HL-60 (cell line): ENCODE measurements at regions not wholly inside any gene's neighbourhood (a gene's known extent, or its start where the extent isn't known, plus 50 kb on each side); places are given as distances from the start of the nearest gene placed in this dataset.

ENCODE experiments used
- DNase-seq, 2 experiments: peaks; one replicate each; pipeline ENCODE4 v3.0.0-alpha.2; 2010 to 2020; ENCODE audit warnings: low read depth in 1 of 2, low spot score in 1 of 2
- H3K27ac ChIP-seq: fragments of 250-450 bp; sonication (Bioruptor Pico); replicated peaks from 2 replicates; pipeline ENCODE4 v1.5.1; 2020; ENCODE audit warnings: mild to moderate bottlenecking, moderate library complexity
- H3K27me3 ChIP-seq: fragments of 250-450 bp; sonication (Bioruptor Pico); 2 replicates; pipeline ENCODE4 v1.5.1; 2021; ENCODE audit warnings: mild to moderate bottlenecking, moderate library complexity; ENCODE audit not compliant: insufficient read depth, poor library complexity, severe bottlenecking
- H3K4me3 ChIP-seq: replicated peaks from 2 replicates; pipeline ENCODE4 v1.5.1; 2011; ENCODE audit warnings: mild to moderate bottlenecking, control low read depth, low read length; ENCODE audit not compliant: insufficient read depth
- GABPA ChIP-seq: IDR thresholded peaks from 2 replicates; pipeline ENCODE4 v1.6.1; 2012; ENCODE audit warnings: low read depth
- POLR2AphosphoS5 ChIP-seq: IDR thresholded peaks from 2 replicates; pipeline ENCODE4 v1.6.1; 2012; ENCODE audit warnings: low read depth
- REST ChIP-seq: IDR thresholded peaks from 2 replicates; pipeline ENCODE4 v1.6.1; 2012; ENCODE audit warnings: low read depth; ENCODE audit not compliant: insufficient replicate concordance
- SPI1 ChIP-seq: IDR thresholded peaks from 2 replicates; pipeline ENCODE4 v1.6.1; 2012; ENCODE audit warnings: low read depth, mild to moderate bottlenecking, borderline replicate concordance
- TF ChIP-seq, protein P1 (sequence below): IDR thresholded peaks from one replicate; pipeline ENCODE4 v1.5.1; 2011; ENCODE audit warnings: low read length, control low read depth, inconsistent platforms; ENCODE audit not compliant: insufficient read depth

DNA sequence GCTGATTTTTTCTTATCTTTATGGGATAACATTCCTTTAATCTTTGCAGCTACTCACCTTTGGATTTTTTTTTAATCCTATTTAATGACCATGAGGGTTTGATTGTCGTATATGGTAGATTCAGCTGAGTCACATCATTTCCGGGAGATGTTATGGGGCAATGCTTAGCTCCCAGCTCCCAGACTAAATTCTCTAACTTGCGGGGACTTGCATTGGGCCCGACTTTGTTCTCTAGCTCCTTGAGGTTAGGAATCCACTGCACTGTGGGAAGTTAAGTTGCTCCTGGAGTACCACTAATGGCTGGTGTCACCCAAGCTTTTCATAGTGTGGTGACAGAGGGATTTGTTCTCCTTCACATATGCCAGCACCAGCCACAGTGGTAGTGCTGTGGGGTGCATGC lies 287.4 kb downstream of the TECRL start:
- no peak for TF ChIP-seq GABPA
- TF ChIP-seq, protein P1, sequence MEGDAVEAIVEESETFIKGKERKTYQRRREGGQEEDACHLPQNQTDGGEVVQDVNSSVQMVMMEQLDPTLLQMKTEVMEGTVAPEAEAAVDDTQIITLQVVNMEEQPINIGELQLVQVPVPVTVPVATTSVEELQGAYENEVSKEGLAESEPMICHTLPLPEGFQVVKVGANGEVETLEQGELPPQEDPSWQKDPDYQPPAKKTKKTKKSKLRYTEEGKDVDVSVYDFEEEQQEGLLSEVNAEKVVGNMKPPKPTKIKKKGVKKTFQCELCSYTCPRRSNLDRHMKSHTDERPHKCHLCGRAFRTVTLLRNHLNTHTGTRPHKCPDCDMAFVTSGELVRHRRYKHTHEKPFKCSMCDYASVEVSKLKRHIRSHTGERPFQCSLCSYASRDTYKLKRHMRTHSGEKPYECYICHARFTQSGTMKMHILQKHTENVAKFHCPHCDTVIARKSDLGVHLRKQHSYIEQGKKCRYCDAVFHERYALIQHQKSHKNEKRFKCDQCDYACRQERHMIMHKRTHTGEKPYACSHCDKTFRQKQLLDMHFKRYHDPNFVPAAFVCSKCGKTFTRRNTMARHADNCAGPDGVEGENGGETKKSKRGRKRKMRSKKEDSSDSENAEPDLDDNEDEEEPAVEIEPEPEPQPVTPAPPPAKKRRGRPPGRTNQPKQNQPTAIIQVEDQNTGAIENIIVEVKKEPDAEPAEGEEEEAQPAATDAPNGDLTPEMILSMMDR: no peak
- no peak for TF ChIP-seq REST
- H3K27me3 ChIP-seq: no peaks in the 10 kb centered on the region
- no peak overlapping the region for H3K4me3 ChIP-seq
- no peak overlapping the region for H3K27ac ChIP-seq
- DNase-seq: no peak

- DNase-seq: no peak
- Histone ChIP-seq H3K27me3 (no peaks in the 10 kb centered on the region), H3K27ac (no peak overlapping the region), H3K4me3 (no peak overlapping the region)
- TF ChIP-seq REST (no peak), POLR2AphosphoS5 (no peak), SPI1 (no peak), GABPA (no peak)
- TF ChIP-seq, protein P1: no peak
Observed at GRCh38 chr4:64105903-64106302, 303.3 kb downstream of the TECRL start.

DNA sequence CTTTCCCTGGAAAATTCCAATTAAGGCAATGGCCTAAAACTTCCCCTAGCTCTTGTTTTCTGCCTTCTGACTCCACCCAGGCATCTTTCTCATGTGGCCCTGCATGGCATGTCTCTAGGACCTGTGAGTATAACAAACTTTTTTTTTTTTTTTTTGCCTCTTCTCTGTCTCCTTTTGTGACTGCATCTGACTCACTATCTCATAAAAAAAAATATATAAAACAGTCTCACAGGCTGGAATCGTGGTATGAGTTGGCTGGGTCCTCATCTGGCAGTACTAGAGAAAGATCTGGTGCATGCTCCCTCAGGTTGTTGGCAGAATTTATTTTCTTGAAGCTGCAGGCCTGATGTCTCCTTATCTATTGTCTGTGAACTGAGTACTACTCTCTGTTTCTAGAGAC lies 313.9 kb downstream of the TECRL start:
- H3K27me3 ChIP-seq: no peaks in the 10 kb centered on the region
- no peak for DNase-seq
- no peak for TF ChIP-seq SPI1
- no peak overlapping the region for H3K4me3 ChIP-seq
- H3K27ac ChIP-seq: no peak overlapping the region

GRCh38 chr4:64079316-64079715 lies 329.9 kb downstream of the TECRL start:
- no peak for DNase-seq
- TF ChIP-seq, protein P1: no peak
- no peak for TF ChIP-seq SPI1
- no peak for TF ChIP-seq REST
- no peak for TF ChIP-seq POLR2AphosphoS5
- H3K27me3 ChIP-seq: no peaks in the 10 kb centered on the region
- H3K4me3 ChIP-seq: no peak overlapping the region
- H3K27ac ChIP-seq: no peak overlapping the region
